Caco-2 (cell line): ENCODE measurements at regions not wholly inside any gene's neighbourhood (a gene's known extent, or its start where the extent isn't known, plus 50 kb on each side); places are given as distances from the start of the nearest gene placed in this dataset.

ENCODE experiments used
- BruUV-seq: library from RNA; stranded (reverse); fragments of 400-500 nt; replicated peaks from 2 replicates; lab custom pipeline; 2021; lab: Mats Ljungman, UMichigan
- CTCF ChIA-PET: fragments of 300-600 bp; sonication (Branson Sonifier 250); formaldehyde crosslinking; loops from one replicate; lab custom pipeline; 2022; ENCODE audit warnings: antibody characterized with exemption; lab: Charles Lee
- POLR2A ChIA-PET: fragments of 300-600 bp; sonication (Branson Sonifier 250); formaldehyde crosslinking; loops from one replicate; lab custom pipeline; 2022; ENCODE audit warnings: antibody characterized with exemption; lab: Charles Lee
- DNase-seq, 2 experiments: peaks; one replicate each; pipeline versions ENCODE4 v3.0.0 to v3.0.0-alpha.2; 2020 to 2022
- H3K27me3 ChIP-seq: replicated peaks from 2 replicates; pipeline ENCODE4 v1.6.0; 2011; ENCODE audit warnings: low read length; ENCODE audit not compliant: control insufficient read depth, insufficient read depth
- H3K36me3 ChIP-seq: 2 replicates; pipeline ENCODE4 v1.5.1; 2011; ENCODE audit warnings: low read length; ENCODE audit not compliant: control insufficient read depth, insufficient read depth
- H3K4me1 ChIP-seq: fragments of 250-450 bp; sonication (Bioruptor Pico); 2 replicates; pipeline ENCODE4 v1.5.1; 2020; ENCODE audit warnings: mild to moderate bottlenecking
- H3K4me3 ChIP-seq: 2 replicates; pipeline ENCODE4 v1.5.1; 2011; ENCODE audit warnings: low read depth, mild to moderate bottlenecking, control low read depth, low read length
- H3K9me3 ChIP-seq: fragments of 250-450 bp; sonication (Bioruptor Pico); 2 replicates; pipeline ENCODE4 v1.5.1; 2020; ENCODE audit warnings: mild to moderate bottlenecking, moderate library complexity
- H3K27ac Mint-ChIP-seq: one replicate; pipeline ENCODE4 v1.8.0; 2022; ENCODE audit warnings: mixed read lengths; ENCODE audit not compliant: unreplicated experiment
- H3K27me3 Mint-ChIP-seq: one replicate; pipeline ENCODE4 v1.8.0; 2022; ENCODE audit warnings: mixed read lengths; ENCODE audit not compliant: insufficient read depth, unreplicated experiment
- H3K36me3 Mint-ChIP-seq: one replicate; pipeline ENCODE4 v1.8.0; 2022; ENCODE audit warnings: mild to moderate bottlenecking, mixed read lengths; ENCODE audit not compliant: insufficient read depth, unreplicated experiment
- H3K4me1 Mint-ChIP-seq: one replicate; pipeline ENCODE4 v1.8.0; 2022; ENCODE audit warnings: low read depth, mixed read lengths; ENCODE audit not compliant: unreplicated experiment
- H3K4me3 Mint-ChIP-seq: one replicate; pipeline ENCODE4 v1.8.0; 2022; ENCODE audit warnings: mild to moderate bottlenecking, moderate library complexity, mixed read lengths; ENCODE audit not compliant: unreplicated experiment
- H3K9me3 Mint-ChIP-seq: one replicate; pipeline ENCODE4 v1.8.0; 2022; ENCODE audit warnings: mixed read lengths; ENCODE audit not compliant: unreplicated experiment
- CTCF ChIP-seq, 2 experiments: fragments of 200-600 bp in 1 of 2; IDR thresholded peaks; 1 replicate in 1 of 2; 2 replicates in 1 of 2; pipeline versions ENCODE4 v1.5.1 to v1.8.0; 2011 to 2022; ENCODE audit warnings: antibody characterized with exemption in 1 of 2, control low read depth in 1 of 2, inconsistent platforms in 1 of 2, low read depth in 1 of 2, low read length in 1 of 2, mild to moderate bottlenecking in 1 of 2, moderate library complexity in 1 of 2; ENCODE audit not compliant: insufficient read depth in 1 of 2, severe bottlenecking in 1 of 2, unreplicated experiment in 1 of 2
- intact Hi-C: fragments of 100-400 bp; cut with micrococcal nuclease; formaldehyde crosslinking; loops from one replicate; pipeline ENCODE4 v1.10.0; 2022; ENCODE audit not compliant: unreplicated experiment

- BruUV-seq = no TSS peak
- H3K4me1 ChIP-seq = no peaks in the 10 kb centered on the region
- TF ChIP-seq CTCF (IDR thresholded peaks at IDR 0.05; ENCODE audit: insufficient read depth in 1 of 2, low read depth in 1 of 2, low read length in 1 of 2, severe bottlenecking in 1 of 2, unreplicated experiment in 1 of 2) = no peak
- H3K27me3 Mint-ChIP-seq = peaks cover 16% of the 10 kb centered on the region
- intact Hi-C loops = no loop called here
- H3K4me3 ChIP-seq = no peak overlapping the region
- no peaks in the 10 kb centered on the region for H3K9me3 ChIP-seq
- DNase-seq = no peak
- no peaks in the 10 kb centered on the region for H3K36me3 Mint-ChIP-seq
- ChIA-PET CTCF (no interaction called here), POLR2A (no interaction called here)
- H3K4me3 Mint-ChIP-seq = no peak overlapping the region
- H3K9me3 Mint-ChIP-seq = no peaks in the 10 kb centered on the region
- no peaks in the 10 kb centered on the region for H3K27me3 ChIP-seq
- no peak overlapping the region for H3K27ac Mint-ChIP-seq
- H3K4me1 Mint-ChIP-seq = no peaks in the 10 kb centered on the region
- H3K36me3 ChIP-seq = no peaks in the 10 kb centered on the region
These were observed 754.6 kb upstream of the EEF2KMT start for GRCh38 chr16:5852151-5852550.

GRCh38 chr16:5851393-5851982 is 753.9 kb upstream of the EEF2KMT start:
- Histone ChIP-seq H3K9me3 (no peaks in the 10 kb centered on the region), H3K4me1 (no peaks in the 10 kb centered on the region), H3K36me3 (no peaks in the 10 kb centered on the region), H3K27me3 (no peaks in the 10 kb centered on the region), H3K4me3 (no peak overlapping the region)
- TF ChIP-seq CTCF (IDR thresholded peaks at IDR 0.05; ENCODE audit: insufficient read depth in 1 of 2, low read depth in 1 of 2, low read length in 1 of 2, severe bottlenecking in 1 of 2, unreplicated experiment in 1 of 2) = no peak
- Mint-ChIP-seq H3K27ac (no peak overlapping the region), H3K36me3 (no peaks in the 10 kb centered on the region), H3K27me3 (peaks cover 18% of the 10 kb centered on the region), H3K4me3 (no peak overlapping the region), H3K9me3 (no peaks in the 10 kb centered on the region), H3K4me1 (no peaks in the 10 kb centered on the region)
- ChIA-PET CTCF (no interaction called here), POLR2A (no interaction called here)
- no TSS peak for BruUV-seq
- intact Hi-C loops = no loop called here
- DNase-seq = no peak

GRCh38 chr16:5850632-5851392 is 753.2 kb upstream of the EEF2KMT start:
- H3K4me1 ChIP-seq = no peaks in the 10 kb centered on the region
- Mint-ChIP-seq H3K27me3 (peaks cover 18% of the 10 kb centered on the region), H3K4me3 (no peak overlapping the region), H3K36me3 (no peaks in the 10 kb centered on the region), H3K4me1 (no peaks in the 10 kb centered on the region), H3K9me3 (no peaks in the 10 kb centered on the region), H3K27ac (no peak overlapping the region)
- DNase-seq = no peak
- POLR2A ChIA-PET = no interaction called here
- TF ChIP-seq CTCF (IDR thresholded peaks at IDR 0.05; ENCODE audit: insufficient read depth in 1 of 2, low read depth in 1 of 2, low read length in 1 of 2, severe bottlenecking in 1 of 2, unreplicated experiment in 1 of 2) = no peak
- H3K36me3 ChIP-seq = no peaks in the 10 kb centered on the region
- no peaks in the 10 kb centered on the region for H3K27me3 ChIP-seq
- H3K4me3 ChIP-seq = no peak overlapping the region
- CTCF ChIA-PET = no interaction called here
- intact Hi-C loops = no loop called here
- H3K9me3 ChIP-seq = no peaks in the 10 kb centered on the region
- BruUV-seq = no TSS peak
